ENCODE measurements at regions not wholly inside any gene's neighbourhood (a gene's known extent, or its start where the extent isn't known, plus 50 kb on each side); places are given as distances from the start of the nearest gene placed in this dataset.

DNA sequence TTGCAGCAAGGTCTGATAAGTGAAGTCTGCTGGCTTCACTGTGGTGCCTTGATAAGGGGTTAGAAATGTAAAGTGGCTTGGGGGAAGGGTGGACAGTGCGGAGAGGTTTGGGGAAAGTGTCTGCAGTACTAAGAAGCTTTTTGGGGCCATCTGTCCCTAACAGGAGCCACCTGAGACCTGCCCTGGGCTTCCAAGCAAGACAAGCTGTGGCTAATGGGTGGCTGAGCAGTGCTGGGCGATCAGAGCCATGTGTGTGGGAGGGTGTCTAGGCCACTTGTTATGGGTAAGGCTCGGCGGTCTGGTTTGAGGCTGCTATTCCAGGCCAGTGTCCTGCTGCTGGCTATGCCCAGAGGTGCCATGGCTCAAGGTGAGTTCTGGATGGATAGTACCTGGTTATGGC is 185.4 kb upstream of the MTMR8 start:
- TF ChIP-seq, protein P1, sequence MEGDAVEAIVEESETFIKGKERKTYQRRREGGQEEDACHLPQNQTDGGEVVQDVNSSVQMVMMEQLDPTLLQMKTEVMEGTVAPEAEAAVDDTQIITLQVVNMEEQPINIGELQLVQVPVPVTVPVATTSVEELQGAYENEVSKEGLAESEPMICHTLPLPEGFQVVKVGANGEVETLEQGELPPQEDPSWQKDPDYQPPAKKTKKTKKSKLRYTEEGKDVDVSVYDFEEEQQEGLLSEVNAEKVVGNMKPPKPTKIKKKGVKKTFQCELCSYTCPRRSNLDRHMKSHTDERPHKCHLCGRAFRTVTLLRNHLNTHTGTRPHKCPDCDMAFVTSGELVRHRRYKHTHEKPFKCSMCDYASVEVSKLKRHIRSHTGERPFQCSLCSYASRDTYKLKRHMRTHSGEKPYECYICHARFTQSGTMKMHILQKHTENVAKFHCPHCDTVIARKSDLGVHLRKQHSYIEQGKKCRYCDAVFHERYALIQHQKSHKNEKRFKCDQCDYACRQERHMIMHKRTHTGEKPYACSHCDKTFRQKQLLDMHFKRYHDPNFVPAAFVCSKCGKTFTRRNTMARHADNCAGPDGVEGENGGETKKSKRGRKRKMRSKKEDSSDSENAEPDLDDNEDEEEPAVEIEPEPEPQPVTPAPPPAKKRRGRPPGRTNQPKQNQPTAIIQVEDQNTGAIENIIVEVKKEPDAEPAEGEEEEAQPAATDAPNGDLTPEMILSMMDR (IDR thresholded peaks at IDR 0.05), result no peak
- TF ChIP-seq POLR2AphosphoS5 (IDR thresholded peaks at IDR 0.05), result no peak
- no peak for TF ChIP-seq EP300 (IDR thresholded peaks at IDR 0.05)
- no peak for TF ChIP-seq POLR2A (IDR thresholded peaks at IDR 0.05)
